ENCODE measurements at regions not wholly inside any gene's neighbourhood (a gene's known extent, or its start where the extent isn't known, plus 50 kb on each side); places are given as distances from the start of the nearest gene placed in this dataset.

DNA sequence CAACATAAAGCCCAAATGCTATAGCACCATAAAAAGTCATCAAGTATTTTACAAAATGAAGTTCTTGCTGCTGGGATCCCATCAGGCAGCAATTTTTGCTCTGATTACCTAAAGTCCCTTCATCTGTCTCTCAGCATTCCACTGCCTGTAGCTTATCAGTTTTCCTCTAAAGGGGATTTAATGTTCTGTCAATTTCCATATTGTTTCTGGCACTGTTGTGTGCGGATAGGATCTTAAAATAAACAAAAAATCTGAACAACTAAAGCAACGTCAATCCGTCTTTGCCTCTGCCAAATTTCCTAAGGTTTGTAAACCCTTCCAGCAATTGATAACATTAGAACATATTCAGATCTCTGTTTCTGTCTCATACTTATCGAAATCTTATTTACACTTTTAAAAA is 1126.3 kb upstream of the RAG2 start:
- Histone ChIP-seq H3K4me1 (ENCODE audit: low read depth) (no peaks in the 10 kb centered on the region), H3K4me3 (no peak overlapping the region), H3K9me3 (ENCODE audit: low read depth) (no peaks in the 10 kb centered on the region), H3K27me3 (no peaks in the 10 kb centered on the region), H3K27ac (no peak overlapping the region), H3K36me3 (no peaks in the 10 kb centered on the region)
- TF ChIP-seq, protein P1, sequence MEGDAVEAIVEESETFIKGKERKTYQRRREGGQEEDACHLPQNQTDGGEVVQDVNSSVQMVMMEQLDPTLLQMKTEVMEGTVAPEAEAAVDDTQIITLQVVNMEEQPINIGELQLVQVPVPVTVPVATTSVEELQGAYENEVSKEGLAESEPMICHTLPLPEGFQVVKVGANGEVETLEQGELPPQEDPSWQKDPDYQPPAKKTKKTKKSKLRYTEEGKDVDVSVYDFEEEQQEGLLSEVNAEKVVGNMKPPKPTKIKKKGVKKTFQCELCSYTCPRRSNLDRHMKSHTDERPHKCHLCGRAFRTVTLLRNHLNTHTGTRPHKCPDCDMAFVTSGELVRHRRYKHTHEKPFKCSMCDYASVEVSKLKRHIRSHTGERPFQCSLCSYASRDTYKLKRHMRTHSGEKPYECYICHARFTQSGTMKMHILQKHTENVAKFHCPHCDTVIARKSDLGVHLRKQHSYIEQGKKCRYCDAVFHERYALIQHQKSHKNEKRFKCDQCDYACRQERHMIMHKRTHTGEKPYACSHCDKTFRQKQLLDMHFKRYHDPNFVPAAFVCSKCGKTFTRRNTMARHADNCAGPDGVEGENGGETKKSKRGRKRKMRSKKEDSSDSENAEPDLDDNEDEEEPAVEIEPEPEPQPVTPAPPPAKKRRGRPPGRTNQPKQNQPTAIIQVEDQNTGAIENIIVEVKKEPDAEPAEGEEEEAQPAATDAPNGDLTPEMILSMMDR (IDR thresholded peaks at IDR 0.05; ENCODE audit: low read depth, low read length): no peak
- DNase-seq (ENCODE audit: low read depth in 1 of 2, low spot score in 1 of 2): no peak

DNA sequence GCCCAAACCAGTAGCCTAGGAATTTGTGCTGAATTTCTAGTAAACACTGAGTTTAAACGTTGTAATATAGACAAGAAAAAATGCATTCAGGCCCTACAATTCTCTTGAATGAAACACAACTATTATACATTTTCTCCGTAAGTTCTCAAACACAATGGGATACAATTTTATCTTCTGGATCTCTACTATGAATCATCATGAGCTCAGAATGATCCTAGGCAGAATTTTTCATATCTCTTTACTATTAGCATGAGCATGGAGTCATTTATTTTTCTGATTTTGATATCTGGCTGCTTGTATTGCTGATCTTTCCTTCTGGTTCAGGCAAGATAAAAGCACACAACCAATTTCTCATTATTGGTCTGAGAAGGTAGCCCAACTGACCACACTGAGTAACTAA is 1123.4 kb upstream of the RAG2 start:
- Histone ChIP-seq H3K36me3 (no peaks in the 10 kb centered on the region), H3K27me3 (no peaks in the 10 kb centered on the region), H3K4me3 (no peak overlapping the region), H3K27ac (no peak overlapping the region), H3K4me1 (ENCODE audit: low read depth) (no peaks in the 10 kb centered on the region), H3K9me3 (ENCODE audit: low read depth) (no peaks in the 10 kb centered on the region)
- TF ChIP-seq, protein P1 (IDR thresholded peaks at IDR 0.05; ENCODE audit: low read depth, low read length): no peak
- peak in 1 of 2 donors; percentile 3 for DNase-seq (ENCODE audit: low read depth in 1 of 2, low spot score in 1 of 2)

DNA sequence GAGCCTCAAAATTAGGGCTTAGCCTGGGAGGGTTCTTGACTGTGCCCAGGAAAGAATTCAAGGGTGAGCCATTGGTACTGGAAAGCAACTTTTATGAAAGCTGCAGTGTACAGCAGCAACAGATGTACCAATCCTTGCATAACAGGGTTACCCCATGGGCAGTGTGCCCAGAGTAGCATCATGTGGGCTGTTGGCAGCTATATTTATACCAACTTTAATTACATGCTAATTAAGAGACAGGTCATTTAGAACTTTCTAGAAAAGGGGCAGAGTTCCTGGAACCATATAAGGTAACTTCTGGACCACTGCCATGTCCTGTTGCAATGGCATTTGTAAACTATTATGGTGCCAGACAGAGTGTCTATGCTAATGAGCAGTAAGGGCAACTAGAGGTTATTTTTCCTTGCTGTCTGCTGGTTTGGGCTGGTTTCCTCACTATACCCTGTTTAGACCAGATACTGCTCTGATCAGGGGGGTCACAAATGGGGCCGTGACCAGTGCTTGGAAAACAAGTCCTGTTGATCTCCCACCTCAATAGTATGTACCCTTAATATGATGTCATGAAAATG is 1120.5 kb upstream of the RAG2 start:
- no peaks in the 10 kb centered on the region for H3K27me3 ChIP-seq
- TF ChIP-seq, protein P1 (IDR thresholded peaks at IDR 0.05; ENCODE audit: low read depth, low read length): no peak
- no peaks in the 10 kb centered on the region for H3K4me1 ChIP-seq (ENCODE audit: low read depth)
- no peaks in the 10 kb centered on the region for H3K36me3 ChIP-seq
- DNase-seq (ENCODE audit: low read depth in 1 of 2, low spot score in 1 of 2): peak in 1 of 2 donors; percentile 16
- H3K27ac ChIP-seq: no peak overlapping the region
- no peak overlapping the region for H3K4me3 ChIP-seq
- H3K9me3 ChIP-seq (ENCODE audit: low read depth): no peaks in the 10 kb centered on the region

DNA sequence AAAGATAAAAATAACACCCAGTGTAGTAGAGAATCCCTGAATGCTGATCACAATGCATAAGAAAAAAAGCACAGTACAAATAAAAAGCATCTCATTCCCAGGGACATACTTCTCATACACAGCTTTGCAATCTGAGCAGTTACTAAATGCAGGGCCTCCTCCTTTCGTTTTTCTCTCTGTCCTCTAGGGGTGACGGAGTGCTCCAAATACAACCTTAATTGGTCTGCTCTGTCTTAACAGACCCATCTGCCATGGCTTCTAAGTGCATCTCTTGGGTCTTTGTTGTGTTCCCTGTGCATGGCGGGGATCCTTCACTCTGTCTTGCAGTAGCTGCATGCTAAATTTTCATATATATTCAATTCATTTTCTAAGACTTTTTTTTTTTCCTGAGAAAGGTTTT is 1114.2 kb upstream of the RAG2 start:
- H3K4me3 ChIP-seq: no peak overlapping the region
- no peak overlapping the region for H3K27ac ChIP-seq
- TF ChIP-seq, protein P1 (IDR thresholded peaks at IDR 0.05; ENCODE audit: low read depth, low read length): peak; percentile 19
- H3K9me3 ChIP-seq (ENCODE audit: low read depth): no peaks in the 10 kb centered on the region
- H3K4me1 ChIP-seq (ENCODE audit: low read depth): no peaks in the 10 kb centered on the region
- no peaks in the 10 kb centered on the region for H3K36me3 ChIP-seq
- H3K27me3 ChIP-seq: no peaks in the 10 kb centered on the region
- peak; percentile 15 to 39 for DNase-seq (ENCODE audit: low read depth in 1 of 2, low spot score in 1 of 2)

DNA sequence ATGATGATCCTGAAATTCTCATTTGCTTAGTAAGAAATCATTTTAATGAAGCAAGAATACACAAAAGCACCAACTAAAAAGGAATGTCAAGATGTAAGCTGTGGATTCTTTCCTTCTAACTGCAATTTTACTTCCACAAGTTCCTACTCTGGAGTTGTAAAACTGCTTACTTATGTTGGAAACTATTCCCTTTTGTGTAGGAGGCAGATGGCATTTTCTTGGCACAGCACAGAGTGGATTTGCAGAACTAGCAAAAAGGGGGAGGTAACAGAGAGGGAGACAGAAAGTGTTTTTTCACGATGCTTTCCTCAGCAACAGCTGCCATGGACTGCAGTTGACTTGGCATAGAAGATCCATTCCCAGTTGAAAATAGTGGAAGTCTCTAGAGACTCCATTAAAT is 1112.0 kb upstream of the RAG2 start:
- no peaks in the 10 kb centered on the region for H3K36me3 ChIP-seq

More for the DNA sequence above, 1112.0 kb upstream of the RAG2 start:
- H3K4me3 ChIP-seq: no peak overlapping the region
- H3K27ac ChIP-seq: no peak overlapping the region
- peak in 1 of 2 donors; percentile 66 for DNase-seq (ENCODE audit: low read depth in 1 of 2, low spot score in 1 of 2)
- no peaks in the 10 kb centered on the region for H3K27me3 ChIP-seq
- no peaks in the 10 kb centered on the region for H3K9me3 ChIP-seq (ENCODE audit: low read depth)
- TF ChIP-seq, protein P1 (IDR thresholded peaks at IDR 0.05; ENCODE audit: low read depth, low read length): no peak
- no peaks in the 10 kb centered on the region for H3K4me1 ChIP-seq (ENCODE audit: low read depth)
